Cerebellar nuclear complex (tissue), 1 donor: ENCODE measurements at regions not wholly inside any gene's neighbourhood (a gene's known extent, or its start where the extent isn't known, plus 50 kb on each side); places are given as distances from the start of the nearest gene placed in this dataset.
"Not testable (repeated sequence)": the region's sequence is repeated elsewhere in the genome, so short reads cannot be mapped to it uniquely, and the experiment has no call there.

Experiments
- DNase-seq, 2 experiments: peaks; one replicate each; lab custom pipeline; 2025; lab: John Stamatoyannopoulos, UW

DNA sequence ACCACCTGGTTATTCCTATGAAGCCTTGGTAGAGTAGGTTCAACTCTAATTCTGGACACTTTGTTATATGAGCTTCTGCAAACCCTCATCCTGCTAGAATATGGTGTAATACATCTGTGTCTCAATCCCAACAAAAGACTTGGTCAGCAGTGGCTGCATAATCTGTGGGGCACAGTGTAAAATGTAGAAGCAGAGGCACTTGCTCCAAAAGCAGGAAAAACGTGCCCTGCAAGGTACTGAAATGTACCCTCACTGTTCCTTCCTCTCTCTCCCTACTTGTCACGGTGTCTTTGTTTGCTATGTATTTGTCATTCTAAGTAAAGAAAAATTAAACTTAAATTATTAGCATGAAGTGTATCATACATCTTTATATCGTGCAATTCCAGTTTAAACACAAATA, 267.9 kb downstream of the BCL11B start:
- no peak for DNase-seq

DNA sequence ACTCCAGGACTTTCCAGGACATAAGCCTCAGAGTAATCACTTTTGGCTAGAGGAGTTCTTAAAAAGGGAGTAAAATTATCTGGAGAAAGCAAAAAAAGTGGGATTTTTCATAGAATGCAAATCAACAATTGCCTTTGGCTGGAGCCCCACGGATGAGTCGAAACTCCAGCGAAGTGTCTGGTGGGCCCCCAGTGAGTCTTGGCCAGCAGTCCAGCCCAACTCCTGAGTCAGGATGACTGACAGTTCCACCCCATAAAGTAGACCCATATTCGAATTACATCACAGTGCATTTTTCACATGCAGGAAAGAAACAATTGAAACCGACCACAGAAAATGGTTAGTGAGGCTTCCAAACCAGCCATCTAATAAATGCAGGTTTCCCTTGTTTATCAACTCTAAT, 265.7 kb downstream of the BCL11B start:
- no peak for DNase-seq

DNA sequence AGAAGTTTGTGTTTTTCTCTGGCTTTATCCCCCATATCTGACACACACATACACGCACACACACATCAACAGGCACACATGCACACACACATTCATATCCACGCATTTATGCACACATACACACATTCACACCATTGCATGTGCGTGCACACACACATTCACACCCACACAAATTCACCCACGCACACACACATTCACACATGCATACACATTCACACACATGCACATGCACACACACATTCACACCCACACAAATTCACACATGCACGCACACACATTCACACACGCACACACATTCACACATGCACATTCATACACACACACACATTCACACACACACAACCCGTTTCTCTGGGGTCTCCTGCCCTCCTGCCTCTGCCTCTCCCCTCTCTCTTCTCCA, 264.2 kb downstream of the BCL11B start:
- no peak for DNase-seq

DNA sequence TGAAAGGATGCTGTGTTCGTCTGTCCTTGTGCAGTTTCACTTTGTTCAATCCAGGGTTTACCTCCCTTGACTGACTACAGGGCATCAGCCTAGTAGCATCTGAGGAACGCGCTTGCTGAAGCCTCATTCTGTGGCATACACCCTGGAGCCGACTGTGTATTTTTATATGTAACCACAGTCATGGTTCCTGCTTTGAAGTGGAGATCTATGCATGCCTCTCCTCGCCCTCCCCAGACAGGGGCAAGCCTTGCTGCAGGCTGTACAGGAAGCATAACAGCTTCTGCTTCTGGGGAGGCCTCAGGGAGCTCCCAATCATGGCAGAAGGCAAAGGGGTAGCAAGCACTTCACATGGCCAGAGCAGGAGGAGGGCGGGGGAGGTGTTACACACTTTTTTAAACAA, 262.1 kb downstream of the BCL11B start:
- no peak for DNase-seq

DNA sequence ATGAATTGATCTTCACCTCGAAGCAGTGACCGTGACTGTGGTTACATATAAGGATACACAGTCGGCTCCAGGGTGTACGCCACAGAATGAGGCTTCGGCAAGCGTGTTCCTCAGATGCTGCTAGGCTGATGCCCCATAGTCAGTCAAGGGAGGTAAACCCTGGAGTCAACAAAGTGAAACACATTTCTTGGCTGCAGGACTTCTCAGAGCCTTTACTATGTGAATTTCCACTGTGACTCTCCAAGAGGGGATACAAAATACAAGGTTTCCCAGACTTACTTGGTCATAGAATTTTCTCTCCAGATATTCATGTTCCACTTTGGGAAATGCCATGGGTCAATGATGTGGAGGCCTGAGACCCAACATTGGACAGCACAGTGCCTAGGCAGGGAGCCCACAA, 260.6 kb downstream of the BCL11B start:
- no peak for DNase-seq

- DNase-seq = no peak
Measured at GRCh38 chr14:99012703-99013102, 259.3 kb downstream of the BCL11B start.

DNA sequence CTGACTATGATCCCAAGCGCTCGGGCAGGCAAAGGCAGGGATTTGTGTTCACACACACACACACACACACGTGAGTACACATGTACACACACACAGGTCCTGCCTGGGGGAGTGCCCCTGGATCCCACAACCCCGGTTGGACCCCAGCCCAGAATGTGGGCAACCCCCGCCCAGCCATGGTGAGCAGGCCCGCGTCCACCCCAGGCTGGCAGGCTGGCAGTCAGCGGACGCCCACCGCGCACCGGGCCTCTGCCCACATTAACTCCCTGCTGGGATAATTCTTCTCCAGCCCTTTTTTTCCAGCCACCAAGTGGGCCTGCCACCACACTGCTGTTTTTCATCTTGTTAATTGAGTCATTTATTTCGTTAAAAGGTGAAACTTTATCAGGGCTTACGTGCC, 256.2 kb downstream of the BCL11B start:
- no peak for DNase-seq

DNA sequence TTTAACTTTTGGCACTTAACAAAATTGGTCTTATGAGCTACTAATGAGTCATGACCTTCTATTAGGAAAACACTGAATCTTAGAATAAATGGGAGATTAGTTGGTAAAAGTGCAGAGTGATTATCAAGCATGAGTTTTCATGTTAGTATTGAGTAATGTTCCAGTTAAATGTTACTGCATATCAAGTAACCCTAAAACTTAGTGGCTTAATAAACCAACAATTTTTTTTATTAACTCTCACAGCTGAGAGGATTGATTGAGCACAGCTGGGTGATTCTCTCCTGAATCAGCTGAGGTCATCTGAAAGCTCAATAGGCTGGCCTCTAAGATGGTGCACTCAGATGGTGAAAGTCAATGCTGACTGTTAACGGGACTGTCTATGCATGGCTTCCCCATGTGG, 248.6 kb downstream of the BCL11B start:
- DNase-seq = no peak

GRCh38 chr14:99024926-99025325, 247.1 kb downstream of the BCL11B start:
- DNase-seq = no peak

GRCh38 chr14:99025418-99025817, 246.6 kb downstream of the BCL11B start:
- no peak for DNase-seq

- no peak for DNase-seq
Measured at GRCh38 chr14:99026471-99026870, 245.5 kb downstream of the BCL11B start.

DNA sequence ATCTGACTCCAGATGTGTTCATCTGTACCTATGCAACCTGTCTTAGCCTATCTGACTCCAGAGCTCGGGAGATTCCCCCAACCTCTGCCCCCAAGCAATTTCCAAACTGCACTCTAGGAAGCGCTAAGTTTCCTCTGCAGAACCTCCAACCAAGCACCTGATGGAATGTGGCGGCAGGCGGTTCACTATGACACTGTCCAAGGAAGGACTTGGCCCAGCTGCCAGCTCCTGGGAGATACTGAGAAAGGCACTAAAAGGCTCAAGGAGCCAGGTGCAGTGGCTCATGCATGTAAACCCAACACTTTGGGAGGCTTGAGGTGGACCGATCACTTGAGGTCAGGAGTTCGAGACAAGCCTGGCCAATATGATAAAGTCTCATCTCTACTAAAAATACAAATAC, 244.0 kb downstream of the BCL11B start:
- DNase-seq = no peak

- no peak for DNase-seq
Measured at GRCh38 chr14:99028521-99028920, 243.5 kb downstream of the BCL11B start.

DNA sequence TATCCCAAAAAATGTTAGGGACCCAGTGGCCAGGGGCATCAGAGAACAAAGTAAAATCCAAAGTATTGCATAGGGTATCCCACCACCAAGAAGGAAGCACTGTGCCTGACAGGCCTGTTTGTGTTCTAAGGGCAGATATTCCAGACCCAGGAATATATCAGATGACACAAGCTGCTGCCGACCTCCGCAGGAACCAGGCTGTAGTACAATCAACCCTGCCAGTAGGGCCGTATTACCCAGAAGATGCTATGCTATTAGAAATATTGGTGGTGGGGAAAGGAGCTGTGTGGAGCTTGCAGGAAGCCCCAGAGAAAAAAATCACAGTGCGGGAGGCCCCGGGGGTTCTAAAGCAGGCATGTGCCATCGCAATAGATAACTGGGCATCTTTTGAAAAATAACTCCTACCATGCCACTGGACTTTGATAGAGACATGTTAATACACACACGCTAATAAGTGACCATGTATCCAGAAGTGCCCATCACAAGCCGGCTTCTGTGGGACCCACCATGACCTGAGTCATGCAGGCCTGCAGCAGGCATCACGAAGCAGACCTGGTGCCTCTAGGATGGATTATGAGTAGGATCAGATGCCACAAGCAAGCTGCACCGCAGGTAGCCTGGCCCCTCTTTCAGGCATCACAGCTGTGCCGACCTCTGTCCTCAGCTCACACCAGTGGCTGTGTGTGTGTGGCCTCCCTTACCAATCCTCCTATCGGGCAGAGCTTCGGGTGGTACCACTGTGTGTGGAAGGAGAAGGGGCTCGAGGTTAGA, 242.7 kb downstream of the BCL11B start:
- DNase-seq = no peak

- no peak for DNase-seq
Measured at GRCh38 chr14:99029916-99030305, 242.1 kb downstream of the BCL11B start.

DNA sequence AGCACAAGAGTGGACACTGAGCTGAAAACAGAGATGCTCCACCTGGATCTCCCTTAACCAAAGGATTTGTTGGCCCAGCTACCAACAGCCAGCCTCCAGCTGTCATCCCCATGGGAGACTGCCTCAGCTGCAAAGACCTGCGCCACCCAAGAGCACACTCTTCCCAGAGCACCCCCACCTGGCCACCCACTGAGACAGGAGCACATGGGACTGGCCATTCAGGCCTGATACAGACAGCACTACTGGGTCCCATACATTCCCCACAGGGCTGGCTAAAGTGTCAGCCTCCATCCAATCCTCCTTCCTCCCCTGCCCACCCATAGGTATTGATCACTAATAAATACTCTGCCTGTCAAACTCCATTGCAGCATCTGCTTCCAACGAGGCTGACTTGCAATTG, 241.5 kb downstream of the BCL11B start:
- no peak for DNase-seq

GRCh38 chr14:99032759-99033158, 239.2 kb downstream of the BCL11B start:
- DNase-seq = no peak

- DNase-seq = no peak
Measured at GRCh38 chr14:99033951-99034350, 238.0 kb downstream of the BCL11B start.

DNA sequence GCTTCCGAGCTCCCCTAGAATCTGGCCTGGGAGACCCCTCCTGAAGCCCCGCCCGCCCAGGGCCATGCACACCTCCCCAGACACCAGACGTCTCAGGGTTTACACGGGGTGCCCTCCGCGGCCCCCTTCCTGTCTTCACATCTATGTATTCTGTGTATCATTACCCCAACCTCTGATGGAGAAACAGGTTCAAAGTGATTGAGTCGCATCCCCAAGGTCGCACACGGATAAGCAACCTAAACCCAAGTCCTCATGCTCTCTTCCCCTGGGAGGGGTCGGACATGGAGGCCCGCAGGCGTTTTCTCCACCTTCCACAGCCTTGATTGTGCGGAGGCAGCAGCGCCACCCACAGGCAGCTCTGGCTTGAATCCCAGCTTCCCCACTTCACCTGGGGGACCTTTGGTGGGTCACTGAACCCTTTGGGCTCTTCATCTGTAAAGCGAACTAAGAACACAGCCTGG, 237.3 kb downstream of the BCL11B start:
- DNase-seq = no peak

DNA sequence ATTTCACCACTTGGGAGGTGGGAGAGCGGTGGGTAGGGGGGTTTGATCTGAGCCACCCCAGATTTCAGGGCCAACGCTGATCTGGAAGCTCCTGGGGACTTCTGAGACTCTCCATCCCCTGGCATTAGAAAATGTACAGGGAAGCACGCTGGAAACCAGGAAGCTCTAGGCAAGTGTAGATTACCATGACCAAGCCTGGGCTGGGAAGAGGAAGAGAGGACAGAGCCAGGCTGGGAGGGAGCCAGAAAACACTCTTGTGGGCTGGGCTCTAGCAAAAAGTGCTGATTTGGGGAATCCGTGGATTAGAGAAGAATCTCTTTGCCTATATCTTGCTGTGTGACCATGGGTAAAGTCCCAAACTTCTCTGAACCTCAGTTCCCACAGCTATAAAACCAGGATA, 236.7 kb downstream of the BCL11B start:
- DNase-seq = no peak

GRCh38 chr14:99035712-99036610, 236.0 kb downstream of the BCL11B start:
- no peak for DNase-seq

DNA sequence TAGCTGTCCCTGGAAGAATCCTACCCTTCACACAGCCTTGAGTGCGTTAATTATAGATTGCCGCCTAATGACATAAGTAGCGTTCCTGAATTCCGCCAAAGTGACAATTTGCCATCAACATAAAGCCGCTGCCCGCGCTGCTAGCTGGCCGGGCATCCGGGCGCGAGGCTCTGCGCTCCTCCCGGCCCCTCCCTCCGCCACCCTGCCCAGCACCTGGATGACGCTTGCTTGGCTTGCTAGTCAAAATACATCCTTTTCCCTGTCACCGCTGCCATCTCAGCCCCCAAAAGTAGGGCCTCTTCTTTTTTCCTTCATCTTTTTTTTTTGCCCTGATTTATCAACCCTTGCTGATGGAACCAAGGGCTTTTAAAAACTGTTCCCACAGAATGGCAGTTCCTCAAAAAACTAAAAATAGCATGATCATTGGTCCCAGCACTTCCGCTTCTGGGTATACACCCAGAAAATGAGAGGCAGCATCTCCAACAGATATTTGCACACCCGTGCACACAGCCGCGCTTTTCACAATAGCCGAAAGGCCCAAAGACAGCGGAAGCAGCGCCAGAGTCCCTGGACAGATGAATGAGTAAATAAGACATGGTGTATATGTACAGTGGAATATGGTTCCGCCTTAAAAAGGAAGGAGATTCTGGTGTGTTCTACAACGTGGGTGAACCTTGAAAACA, 235.2 kb downstream of the BCL11B start:
- no peak for DNase-seq

DNA sequence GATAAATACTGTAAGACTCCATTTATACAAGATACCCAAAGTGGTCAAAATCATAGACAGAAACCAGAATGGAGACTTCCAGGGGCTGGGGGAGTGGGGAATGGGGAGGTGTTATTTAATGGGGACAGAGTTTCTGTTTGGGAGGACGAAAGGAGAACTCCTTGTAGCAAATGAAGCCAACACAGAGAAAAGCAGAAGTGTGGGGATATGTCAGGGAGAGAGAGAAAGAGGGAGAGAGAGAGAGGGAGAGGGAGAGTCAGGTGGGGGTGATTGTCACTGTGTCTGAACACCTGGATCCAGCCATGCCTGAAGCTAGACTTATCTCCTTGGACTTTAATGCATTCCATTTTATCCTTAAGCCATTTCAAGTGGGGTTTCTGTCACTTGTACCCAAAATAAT, 234.7 kb downstream of the BCL11B start:
- DNase-seq = not testable (repeated sequence)
